Stimulated activated naive CD8-positive, alpha-beta T cell treated with anti-CD3 and anti-CD28 coated beads, Interleukin-15, Interleukin-2, amounts not matched to agents 100 U/mL and 50 U/mL, for 24 hours (primary cell): ENCODE measurements at regions not wholly inside any gene's neighbourhood (a gene's known extent, or its start where the extent isn't known, plus 50 kb on each side); places are given as distances from the start of the nearest gene placed in this dataset.
"Not testable (repeated sequence)": the region's sequence is repeated elsewhere in the genome, so short reads cannot be mapped to it uniquely, and the experiment has no call there.

ENCODE experiments used
- ATAC-seq: fragments of 150-1000 bp; cut with Tn5 transposase; one replicate; pipeline ENCODE4 v1.10.0; 2021
- DNase-seq: peaks from one replicate; pipeline ENCODE4 v3.0.0; 2021

DNA sequence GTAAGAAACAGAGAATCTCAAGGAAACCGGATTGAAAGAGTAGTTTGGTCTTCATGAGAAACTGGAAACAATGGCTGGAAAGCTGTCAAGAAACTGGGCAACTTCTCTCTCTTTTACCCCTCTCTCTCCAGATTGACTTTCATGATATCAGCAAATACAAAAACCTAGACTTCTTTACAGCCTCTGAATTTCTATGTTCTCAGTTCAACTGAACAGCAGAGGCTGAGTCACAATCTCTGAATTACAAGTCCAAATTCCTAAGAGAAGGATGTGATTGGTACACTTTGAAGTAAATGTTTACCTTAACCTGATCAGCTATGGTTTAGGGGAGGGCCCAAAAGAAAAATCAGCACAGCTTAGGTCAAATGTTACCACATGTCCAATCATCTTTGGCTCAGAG lies 974.9 kb downstream of the RPA4 start:
- DNase-seq (no peak), ATAC-seq (no peak)

DNA sequence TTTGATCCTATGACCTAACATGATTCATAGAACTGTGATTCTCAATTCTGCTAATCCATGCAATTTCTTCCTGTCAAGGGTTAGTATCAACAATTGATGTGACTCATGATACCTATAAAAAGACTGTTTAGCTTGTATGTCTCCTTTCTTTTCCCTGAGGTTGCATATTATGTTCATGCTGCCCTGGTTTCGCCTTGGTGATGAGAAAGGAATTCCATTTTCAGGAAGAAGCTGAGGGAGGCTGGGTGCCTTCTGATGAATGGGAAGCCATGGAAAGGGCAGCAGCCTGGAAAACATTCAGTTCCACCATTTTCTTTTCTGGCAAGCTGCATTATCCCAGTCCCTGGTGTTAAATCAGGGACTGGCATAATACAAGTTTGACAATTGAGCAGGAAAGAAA lies 976.5 kb downstream of the RPA4 start:
- DNase-seq (no peak), ATAC-seq (no peak)

DNA sequence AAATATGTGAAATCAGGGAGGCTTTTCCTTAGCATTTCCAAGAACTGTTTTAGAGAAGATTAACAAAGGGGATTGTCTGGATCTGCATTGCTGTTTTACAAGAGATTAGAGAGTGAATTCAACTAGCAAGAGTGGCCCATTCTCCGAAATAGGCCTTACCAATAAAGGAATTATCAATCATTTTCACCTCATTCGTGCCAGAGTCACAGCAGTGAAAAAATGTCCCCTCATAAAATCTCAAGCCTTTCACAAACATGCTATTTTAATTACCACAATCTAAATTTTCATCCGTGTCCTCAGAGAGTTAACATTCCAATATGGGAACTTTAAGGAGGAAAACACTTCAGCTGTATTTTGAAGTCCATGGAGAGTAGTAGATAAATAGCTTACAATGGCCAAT lies 979.6 kb downstream of the RPA4 start:
- ATAC-seq: no peak
- no peak for DNase-seq

DNA sequence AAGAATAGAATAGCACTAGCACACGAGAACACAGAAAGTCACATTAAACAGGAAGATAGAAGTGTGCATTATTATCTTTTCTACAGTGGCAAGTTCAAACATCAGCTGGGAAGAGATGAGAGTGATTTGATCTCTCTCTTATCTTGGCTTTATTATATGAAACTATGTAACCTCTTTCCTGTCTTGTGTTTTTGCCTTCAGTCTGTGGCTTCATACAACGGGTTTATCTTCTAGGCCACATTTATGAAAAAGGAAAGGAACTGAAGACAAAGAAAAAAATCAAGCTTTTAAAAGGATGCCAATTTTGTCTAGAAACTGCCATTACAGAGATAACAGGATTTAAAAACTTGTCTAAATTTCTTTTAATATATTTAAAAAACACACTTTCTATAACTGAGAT lies 983.6 kb downstream of the RPA4 start:
- DNase-seq (no peak), ATAC-seq (no peak)

DNA sequence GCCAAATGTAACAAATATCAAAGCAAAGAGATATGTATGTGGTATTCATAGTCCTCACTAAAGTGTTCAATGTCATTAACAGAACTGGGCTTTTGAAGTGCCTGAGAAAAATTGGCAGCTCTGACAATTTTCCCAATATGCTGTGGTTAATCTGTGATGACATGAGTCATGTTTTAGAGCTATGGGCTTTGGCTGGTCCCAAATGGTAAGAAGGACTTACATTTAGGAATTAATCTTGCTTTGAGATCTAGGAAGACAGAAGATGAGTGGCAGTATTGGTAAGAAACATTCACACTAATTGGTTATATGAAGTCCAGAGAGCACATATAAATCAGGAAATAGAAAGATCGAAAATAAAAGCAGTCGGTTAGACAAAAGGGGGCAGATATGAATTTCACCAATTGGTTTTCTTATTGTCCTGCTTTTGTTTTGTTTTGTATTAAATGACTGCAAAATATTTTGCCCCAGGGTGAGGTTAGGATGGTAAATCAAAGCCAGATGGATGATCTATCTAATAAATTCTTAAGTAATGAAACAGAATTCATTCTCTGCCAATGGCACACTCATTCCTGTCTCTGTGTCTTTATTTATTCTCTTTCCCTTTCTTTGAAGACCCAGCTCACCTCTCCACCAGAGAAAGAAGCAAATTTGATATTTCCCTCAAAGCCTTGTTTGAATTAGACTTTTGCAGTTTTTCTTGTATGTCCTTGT lies 993.1 kb downstream of the RPA4 start:
- DNase-seq (no peak), ATAC-seq (no peak)

DNA sequence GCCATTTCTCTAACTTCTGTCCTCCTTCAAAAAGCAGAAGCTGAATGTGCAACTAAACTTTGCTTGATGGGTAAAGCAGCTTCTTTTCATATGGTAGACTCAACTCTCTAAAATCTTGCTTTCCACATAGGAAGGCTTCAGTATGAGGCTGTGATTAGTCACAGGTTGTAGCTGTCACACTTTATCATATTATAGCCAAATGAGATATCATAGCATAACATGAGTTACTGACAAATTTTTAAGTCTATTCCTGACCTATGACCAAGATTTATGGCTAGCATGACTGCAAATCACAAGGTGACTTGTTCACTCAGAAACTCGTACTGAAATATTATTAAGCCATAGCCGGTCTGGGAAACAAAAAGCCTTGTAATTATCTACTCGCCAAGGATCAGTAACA lies 998.6 kb downstream of the RPA4 start:
- DNase-seq: no peak
- ATAC-seq: no peak

DNA sequence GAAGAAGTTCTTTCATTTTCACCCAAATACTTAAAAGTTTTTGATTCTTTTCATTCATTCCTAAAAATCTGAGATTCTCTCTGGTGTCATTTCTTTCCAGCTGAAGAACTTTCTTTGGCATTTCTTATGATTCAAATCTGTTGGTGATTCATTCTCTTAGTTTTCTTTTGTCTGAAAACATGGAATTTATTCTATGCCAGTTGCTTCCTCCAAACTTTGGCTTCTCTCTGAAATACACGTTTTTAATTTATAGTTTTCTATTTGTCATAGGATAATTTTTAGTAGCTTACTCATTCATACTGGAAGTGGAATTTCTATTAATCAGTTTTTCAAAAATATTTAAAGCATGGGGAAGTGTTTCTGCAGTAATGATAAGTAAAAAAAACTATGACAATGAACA lies 1012.0 kb downstream of the RPA4 start:
- no peak for DNase-seq
- no peak for ATAC-seq

DNA sequence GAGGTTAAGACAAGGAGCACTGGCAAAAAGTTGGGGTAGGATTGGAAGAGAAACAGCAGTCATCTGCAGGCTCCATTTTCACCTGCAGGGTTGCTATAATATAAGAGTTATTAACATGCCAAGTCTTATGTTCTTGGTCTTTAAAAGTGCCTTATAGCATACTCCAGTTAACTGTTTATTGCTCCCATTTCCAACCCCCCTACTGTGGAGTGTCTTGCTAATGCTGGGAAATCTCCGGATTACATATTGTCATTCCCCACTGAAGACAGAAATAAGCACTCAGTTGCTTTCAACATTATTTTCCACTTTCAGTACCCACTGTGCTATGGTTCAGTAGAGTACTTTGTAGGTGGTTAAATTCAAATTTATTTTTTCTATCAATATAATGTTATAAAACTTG lies 1014.3 kb downstream of the RPA4 start:
- no peak for DNase-seq
- no peak for ATAC-seq

DNA sequence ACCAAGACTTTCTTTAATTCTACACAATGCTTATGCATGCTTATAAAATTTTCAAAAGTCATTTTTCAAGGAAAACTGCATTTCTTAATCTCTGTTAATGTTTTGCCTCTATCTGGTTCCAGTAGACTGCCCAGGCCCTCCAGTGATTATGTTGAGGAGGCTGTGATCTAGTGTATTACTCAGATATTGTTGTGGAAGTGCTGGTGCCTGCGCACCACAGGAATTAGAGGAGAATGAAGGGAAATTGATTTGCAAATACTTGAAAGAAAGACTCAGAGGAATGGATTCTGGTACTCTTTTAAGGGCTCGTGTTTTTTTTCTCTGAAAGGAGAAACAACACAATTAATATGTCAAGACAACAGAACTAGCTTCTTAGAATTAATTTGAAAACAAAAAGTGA lies 1015.1 kb downstream of the RPA4 start:
- ATAC-seq: no peak
- DNase-seq: no peak

DNA sequence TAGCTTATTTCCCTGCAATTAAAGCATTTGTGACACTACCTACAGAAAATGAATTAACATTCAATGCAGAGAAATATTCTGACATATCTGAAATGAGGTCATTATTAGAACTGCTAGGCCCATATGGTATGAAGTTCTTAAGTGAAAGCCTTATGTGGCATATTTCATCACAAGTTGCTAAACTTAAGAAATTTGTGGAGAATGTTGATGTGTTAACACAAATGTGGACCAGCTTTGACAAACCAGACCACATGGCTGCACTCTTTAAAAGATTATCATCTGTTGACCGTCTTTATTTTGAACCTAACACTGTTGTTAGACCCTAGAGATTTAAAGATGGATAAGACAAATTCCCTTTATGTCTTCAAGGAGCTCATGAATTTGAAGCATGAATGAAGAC lies 1024.1 kb downstream of the RPA4 start:
- no peak for DNase-seq
- no peak for ATAC-seq

DNA sequence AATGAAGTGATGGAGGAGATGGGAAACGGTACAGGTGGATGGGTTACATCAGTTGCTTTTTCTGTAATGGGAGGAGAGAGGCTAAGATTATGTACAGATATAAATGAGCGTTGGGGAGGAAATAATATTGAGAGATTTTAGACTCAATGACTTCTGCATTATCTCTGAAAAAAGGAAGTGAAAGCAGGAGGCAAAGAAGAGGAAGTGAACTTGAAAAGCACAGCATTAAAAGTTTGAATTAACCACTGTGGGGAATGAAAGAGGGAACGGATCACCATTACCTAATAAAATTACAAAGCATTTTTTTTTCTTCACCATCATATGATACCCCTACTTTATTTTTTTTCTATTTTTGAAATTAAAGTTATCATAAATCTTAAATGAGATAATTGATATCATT lies 1025.5 kb downstream of the RPA4 start:
- DNase-seq: no peak
- ATAC-seq: no peak

DNA sequence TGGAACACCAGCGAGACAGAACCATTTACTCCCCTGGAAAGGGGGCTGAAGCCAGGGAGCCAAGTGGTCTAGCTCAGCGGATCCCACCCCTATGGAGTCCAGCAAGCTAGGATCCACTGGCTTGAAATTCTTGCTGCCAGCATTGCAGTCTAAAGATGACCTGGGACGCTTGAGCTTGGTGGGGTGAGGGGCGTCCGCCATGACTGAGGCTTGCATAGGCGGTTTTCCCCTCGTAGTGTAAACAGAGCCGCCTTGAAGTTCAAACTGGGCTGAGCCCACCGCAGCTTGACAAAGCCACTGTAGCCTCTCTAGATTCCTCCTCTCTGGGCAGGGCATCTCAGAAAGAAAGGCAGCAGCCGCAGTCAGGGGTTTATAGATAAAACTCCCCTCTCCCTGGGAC lies 1031.7 kb downstream of the RPA4 start:
- not testable (repeated sequence) for ATAC-seq

DNA sequence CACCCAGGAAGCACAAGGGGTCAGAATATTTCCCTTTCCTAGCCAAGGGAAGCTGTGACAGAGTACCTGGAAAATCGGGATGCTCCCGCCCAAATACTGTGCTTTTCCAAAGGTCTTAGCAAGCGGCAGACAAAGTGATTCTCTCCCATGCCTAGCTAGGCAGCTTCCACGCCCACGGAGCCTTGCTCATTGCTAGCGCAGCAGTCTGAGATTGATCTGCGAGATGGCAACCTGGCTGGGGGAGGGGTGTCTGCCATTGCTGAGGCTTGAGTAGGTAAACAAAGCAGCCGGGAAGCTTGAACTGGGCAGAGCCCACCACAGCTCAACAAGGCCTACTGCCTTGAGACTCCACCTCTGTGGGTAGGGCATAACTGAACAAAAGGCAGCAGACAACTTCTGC lies 1037.5 kb downstream of the RPA4 start:
- ATAC-seq, DNase-seq: not testable (repeated sequence)

More for the DNA sequence above, 1031.7 kb downstream of the RPA4 start:
- not testable (repeated sequence) for DNase-seq

DNA sequence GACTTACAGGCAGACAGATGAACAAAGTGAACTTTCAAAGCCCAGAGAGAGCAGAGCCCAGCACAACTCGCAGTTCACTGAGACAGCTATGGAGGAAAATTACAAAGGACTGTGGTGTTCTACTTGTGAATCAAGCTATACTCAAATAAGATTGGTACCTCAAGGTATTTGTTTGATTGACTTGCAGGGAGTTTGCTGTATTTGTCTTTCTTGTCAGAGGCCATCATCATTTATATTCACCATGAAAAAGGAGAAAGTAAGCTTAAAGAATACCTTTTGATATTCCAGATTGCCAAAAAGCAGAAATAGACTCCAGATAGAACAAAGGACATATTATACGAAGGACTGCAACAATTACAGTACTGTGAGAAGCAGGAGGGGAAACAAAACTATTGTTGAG lies 1047.9 kb downstream of the RPA4 start:
- ATAC-seq (no peak), DNase-seq (no peak)

DNA sequence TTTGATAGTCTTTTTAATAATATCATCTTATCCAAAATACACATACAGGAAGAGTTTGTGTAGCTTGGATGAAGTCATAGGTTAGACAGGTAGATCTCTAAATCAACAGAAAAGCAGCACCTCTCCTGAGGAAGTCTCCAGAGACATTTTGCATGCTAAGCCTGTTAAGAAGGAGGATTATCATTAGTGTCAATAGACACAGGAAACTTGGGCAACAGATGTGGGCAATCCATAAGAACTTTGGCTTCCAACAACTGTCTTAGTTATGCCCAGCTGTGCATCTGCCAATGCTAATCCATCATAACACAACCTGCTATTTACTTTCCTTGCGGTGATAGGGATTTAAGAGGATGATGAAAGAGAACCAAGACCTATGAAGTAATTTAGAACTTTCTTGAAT lies 1052.6 kb downstream of the RPA4 start:
- DNase-seq (no peak), ATAC-seq (no peak)

DNA sequence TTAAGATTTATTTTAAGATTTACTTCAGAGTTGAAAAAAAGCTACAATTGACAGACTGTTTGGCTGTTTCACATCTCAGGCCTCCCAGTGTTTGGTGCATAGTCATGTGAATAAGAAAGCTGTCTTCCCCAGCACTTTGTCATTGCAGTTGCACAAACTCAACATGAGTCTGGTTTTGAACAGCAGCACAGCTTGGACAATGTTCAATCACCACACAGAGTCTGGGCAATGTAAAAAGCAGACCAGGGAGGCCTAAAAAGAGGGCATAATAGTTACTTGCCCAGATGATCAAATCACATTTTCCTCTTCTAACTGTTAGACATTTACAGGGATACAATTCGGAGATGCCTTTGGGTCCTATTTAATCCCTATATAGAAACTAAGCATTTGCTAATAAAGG lies 1055.0 kb downstream of the RPA4 start:
- ATAC-seq (no peak), DNase-seq (no peak)

DNA sequence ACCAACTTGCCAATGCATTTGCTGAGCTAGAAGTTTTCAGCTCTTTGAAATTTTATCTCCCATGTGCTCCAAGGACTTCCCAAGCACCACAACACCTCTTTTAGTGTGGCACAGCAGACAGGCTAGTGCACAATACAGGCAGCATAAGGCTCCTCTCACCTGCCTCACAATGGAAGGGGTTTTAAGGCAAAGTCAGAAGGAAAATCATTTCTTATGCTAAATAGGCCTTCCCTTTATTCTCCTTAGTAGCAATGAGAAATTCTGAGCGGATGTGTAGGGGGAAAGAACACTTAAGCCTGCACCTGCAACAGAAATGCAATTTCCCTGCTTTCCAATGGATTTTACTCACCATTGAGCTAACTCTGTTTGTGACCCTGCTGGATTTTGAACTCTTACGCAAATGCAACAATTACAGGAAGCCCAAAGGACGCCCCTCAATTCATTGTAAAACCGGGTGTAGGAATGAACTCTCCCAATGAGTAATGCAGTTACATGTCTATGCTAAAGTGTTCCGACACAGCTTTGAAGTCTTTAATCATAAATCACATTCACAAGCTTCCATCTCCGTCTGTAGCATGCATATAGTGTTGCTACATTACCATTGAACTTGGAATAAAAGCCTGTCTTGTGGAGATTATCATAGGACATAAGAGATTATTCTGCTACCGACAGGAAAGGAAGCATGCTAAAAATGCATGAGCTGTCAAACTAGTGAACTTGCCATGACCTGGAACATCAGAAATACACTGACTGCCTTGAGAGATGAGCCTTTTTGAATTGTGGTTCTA lies 1084.9 kb downstream of the RPA4 start:
- ATAC-seq (no peak), DNase-seq (no peak)

DNA sequence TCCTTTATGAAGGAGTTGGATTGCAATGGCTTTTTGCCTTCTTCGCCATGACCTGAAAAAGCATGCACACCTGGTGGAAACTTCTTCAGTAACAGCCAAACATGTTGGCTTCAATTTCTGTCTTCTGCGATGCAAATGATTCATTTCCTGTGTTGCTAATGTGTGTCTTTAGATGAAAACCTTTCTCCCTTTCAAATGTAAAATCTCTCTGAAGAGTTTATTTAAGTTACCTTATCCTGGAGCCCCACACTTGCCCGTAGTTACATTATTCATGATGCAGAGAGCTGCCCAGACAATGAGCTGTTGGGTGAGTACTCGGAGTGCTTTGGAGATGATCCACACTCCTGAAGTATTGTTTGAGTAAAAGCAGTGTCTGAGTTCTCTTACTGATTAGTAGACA lies 1100.9 kb downstream of the RPA4 start:
- DNase-seq: no peak
- no peak for ATAC-seq

DNA sequence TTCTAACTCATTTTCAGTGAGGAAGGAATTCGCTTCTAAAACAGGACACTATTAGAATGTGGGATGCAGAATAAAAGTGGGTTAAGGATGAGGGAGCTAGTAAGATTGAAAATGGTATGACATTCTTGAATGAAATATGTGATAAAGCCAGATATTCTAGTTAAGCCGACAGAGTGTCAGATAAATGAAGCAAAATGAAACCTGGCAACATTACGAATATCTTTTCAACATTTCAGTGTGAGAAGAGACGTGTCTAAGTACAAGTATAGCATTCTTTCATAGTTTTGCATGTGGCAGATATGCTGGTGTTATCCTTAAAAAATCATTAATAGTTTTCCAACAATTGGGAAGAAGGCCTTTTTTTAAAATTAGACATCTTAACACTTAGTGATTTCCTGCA lies 1101.4 kb downstream of the RPA4 start:
- ATAC-seq (no peak), DNase-seq (no peak)

DNA sequence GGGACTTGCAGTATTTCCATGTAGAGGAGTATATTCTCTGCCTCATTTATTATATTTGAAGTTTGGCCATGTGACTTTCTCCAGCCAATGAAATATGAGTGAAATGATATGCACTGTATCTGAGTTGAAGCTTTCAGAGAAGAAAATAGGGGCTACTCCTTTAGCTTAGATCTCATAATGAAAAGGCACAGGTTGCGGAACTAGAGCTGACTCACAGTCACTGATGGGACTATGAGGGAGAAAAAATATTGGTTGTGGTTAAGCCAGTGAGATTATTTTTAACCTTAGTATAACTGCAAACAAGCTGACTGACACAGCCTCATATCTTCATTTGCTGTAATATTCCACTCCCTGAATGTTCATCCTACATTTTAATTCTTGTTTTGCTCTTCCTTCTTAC lies 1104.3 kb downstream of the RPA4 start:
- DNase-seq (no peak), ATAC-seq (no peak)

DNA sequence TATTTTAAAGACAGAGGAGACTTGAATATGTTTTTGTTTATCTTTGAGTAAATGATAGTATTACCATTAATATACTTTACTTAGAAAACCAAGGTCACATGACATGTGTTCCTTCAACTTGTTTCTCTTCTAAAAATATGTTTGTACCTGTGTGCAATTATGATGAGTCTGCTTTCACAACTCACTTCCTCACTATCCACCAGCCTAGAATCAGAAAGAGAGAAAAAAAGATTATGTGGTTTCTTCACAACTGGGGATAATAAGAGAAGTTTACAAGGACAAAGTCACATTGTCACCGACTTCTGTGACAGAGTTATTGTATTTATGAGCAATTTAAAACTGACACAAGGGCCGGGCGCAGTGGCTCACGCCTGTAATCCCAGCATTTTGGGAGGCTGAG lies 1112.1 kb downstream of the RPA4 start:
- ATAC-seq (no peak), DNase-seq (no peak)

DNA sequence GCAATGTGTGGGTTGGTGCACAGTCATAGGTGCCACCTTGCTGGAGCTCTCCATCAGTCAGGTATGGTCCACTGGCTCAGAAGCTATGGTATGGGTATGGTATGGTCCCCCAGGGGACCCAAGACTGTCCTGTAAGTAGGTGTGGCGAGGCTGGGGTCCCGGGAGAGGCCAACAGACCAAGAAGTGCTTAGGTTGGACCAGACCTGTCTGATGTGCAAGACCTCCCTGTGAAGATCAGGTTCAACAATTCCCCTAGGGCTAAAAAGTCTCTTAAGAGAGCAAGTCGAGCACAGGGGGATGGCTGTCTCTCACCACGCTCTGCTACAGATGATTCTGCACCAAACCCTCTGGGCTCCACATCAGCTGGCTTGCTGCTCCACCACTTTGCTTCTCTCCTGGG lies 1145.0 kb downstream of the RPA4 start:
- DNase-seq: no peak
- no peak for ATAC-seq

DNA sequence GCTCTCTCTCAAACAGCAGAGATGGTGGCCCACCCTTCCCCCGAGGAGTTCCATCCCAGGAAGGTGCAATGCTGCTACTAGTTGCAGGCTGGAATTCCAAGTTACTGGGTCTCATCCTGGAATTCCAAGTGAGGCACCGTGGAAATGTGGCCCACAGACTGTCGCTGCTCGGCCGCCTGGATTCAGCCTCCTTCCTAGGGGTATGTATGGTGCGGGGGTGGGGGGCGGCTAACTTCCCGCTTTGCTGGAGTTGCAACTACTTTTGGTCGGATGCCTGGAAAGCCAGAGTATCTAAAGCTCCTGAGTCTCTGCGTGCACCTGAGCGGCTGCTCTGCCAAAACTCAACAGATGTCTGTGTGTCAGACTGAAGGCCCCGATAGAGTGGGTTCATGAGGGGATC lies 1146.2 kb downstream of the RPA4 start:
- no peak for DNase-seq
- ATAC-seq: no peak

DNA sequence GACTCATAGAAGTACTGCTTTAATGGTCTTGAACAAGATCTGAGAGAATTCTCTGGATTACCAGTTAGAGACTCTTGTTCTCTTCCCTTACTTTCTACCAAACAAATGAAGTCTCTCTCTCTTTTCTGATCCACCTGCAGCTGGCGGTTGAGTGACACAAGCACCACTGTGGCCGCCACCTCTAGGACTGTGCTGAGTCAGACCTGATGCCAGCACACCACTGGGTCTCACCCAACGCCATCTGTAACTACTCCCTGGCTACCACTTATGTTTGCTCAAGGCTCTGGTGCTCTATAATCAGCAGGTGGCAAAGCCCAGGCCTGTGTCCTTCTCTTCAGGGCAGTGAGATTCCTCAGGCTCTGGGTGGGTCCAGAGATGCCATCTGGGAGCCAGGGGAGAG lies 1173.5 kb downstream of the RPA4 start:
- no peak for ATAC-seq
- DNase-seq: no peak
